ENCODE measurements at regions not wholly inside any gene's neighbourhood (a gene's known extent, or its start where the extent isn't known, plus 50 kb on each side); places are given as distances from the start of the nearest gene placed in this dataset.

DNA sequence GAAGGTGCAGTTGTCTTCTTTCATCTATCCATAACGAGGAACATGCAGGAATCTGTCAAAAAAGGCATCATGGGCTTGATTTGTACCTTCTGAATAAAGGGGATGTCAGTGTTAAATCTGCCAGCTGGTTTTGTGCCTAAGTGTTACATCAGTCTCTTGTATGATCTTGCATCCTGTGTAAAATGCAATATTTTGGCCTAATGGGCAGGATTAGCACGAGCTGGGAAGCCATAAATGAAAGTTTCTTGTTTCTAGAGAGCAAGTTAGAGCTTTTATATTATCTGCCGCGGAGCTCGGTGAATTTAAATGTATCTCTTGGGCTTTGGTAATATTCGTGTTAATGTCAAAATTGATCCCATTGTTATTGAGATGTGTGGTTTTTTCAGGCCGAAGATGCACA is 526.1 kb upstream of the WWC1 start:
- no peak for TF ChIP-seq POLR2A (IDR thresholded peaks at IDR 0.05; ENCODE audit: low read length)
- TF ChIP-seq GATA1 (IDR thresholded peaks at IDR 0.05; ENCODE audit: low read depth, low read length) = no peak
- DNase-seq = no peak

DNA sequence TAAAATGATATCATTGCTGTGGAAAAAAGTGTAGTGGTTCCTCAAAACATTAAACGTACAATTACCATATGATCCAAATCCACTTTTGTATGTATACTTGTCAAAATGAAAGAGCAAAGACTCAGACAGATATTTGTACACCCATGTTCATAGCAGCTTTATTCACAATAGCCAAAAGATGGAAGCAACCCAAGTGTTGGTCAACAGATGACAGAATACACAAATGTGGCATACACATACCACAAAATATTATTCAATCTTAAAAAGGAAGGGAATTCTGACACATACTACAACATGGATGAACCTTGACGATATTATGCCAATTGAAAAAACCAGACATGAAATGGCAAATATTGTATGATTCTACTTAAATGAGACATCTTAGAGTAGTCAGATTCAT is 524.5 kb upstream of the WWC1 start:
- no peak for TF ChIP-seq GATA1 (IDR thresholded peaks at IDR 0.05; ENCODE audit: low read depth, low read length)
- no peak for TF ChIP-seq POLR2A (IDR thresholded peaks at IDR 0.05; ENCODE audit: low read length)
- no peak for DNase-seq

DNA sequence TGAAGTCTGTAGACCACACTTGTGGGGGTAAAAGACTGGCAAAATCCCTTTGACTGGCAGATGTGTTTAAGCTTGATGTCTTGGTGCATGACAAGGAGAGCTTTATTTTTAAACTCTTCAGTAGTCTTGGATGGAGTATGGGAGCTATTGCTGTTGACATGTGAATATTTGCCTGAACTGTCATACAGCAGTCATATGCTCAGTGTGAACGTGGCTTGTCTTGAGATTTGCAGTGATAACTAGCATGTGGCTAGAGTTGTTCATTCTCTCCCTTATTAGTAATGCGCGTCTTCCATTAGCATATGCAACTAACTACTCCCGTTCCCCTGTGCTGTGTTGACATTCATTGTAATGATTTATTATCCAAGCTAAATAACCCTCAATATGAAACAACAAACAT is 523.6 kb upstream of the WWC1 start:
- TF ChIP-seq GATA1 (IDR thresholded peaks at IDR 0.05; ENCODE audit: low read depth, low read length) (no peak), POLR2A (IDR thresholded peaks at IDR 0.05; ENCODE audit: low read length) (no peak)
- no peak for DNase-seq

DNA sequence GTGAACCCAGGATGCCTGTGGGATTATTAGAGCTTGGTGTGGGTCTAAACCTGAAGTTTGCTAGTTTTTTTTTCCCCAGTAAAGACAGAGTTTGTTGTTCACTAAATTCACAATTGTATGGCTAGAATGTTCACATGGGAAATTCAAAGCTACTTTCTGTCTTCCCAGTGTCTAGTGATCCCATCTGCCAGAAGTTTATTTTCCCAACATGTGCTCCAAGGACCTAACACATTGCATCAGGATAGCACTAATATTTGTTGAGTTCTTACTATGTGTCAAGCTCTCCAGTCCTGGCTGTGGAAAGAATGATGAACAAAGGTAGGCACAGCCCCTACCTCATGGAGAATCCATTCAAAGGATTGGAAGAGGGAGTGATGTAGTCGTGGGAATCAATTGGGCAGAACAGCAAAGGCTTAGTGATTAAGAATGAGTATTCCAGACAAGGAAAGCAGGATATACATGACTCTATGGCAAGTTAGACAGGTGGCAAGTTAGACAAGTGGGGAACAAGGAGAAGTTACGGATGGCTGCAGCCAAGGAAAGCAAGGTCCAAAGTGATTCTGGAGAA is 521.5 kb upstream of the WWC1 start:
- no peak for DNase-seq
- no peak for TF ChIP-seq POLR2A (IDR thresholded peaks at IDR 0.05; ENCODE audit: low read length)
- TF ChIP-seq GATA1 (IDR thresholded peaks at IDR 0.05; ENCODE audit: low read depth, low read length) = no peak

DNA sequence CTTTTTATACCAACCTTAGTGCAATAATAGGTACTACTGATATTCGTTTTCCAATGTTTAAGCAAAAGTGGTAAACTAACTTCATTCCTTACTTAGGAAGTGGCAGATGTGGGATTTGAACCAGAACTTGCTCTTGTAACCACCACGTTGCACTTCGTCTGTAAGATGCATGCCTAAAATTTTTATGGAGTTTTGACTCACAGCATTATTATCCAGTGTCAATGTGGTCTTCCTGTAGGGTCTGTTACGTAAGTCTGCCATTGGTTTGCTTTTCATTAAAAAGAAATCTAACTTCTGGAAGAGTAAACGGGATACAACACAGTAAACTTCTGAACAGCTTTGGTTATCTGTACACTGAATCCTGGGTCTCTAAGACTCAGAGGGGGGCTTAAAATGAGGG is 521.0 kb upstream of the WWC1 start:
- no peak for TF ChIP-seq GATA1 (IDR thresholded peaks at IDR 0.05; ENCODE audit: low read depth, low read length)
- no peak for DNase-seq

DNA sequence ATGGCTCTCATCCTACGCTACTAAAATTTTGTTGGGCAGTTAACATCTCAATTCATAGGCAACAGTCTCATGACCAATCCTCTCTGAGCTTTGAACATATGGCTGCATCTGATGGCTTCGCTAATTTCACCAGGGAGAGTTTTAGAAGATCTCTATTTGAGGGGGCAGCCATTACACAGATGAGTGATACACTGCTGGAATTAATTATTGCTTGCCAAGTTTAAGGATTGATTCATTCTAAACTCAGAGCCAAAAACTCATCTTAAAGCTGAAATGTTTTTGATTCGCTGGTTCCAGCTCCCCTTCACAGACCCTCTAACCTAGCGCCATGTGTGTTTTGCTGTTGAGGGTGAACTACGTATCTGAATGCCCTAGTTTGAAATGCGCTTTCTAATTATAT is 519.9 kb upstream of the WWC1 start:
- no peak for DNase-seq

DNA sequence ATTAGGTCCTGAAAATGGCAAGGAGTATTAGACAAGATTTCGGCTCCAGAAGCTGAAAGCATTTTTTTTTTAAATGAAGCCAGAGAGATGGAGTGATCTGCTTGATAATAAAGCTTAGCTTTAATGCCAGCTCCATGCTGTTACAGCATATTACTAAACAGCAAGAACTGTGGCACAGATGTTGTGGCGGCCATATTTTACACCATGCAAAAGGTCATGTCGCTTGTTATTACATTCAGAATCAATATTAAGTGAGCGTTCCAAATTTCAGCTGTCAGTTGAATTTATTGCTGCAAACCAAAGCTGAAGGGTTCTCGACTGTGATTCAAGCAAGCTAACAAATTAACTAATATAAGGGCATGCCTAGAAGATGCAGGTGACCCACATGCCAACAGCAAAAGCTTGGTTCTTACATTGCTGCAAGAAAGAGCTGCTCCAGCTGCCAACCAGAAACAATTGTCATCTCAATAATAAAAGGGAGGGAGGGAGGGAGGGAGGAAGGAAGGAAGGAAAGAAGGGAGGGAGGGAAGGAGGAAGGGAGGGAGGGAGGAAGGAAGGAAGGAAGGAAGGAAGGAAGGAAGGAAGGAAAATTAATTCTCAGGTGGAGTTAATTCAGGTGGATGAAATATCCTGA is 517.7 kb upstream of the WWC1 start:
- DNase-seq = no peak
- no peak for TF ChIP-seq POLR2A (IDR thresholded peaks at IDR 0.05; ENCODE audit: low read length)
- TF ChIP-seq GATA1 (IDR thresholded peaks at IDR 0.05; ENCODE audit: low read depth, low read length) = no peak

More for the DNA sequence above, 519.9 kb upstream of the WWC1 start:
- no peak for TF ChIP-seq POLR2A (IDR thresholded peaks at IDR 0.05; ENCODE audit: low read length)
- no peak for TF ChIP-seq GATA1 (IDR thresholded peaks at IDR 0.05; ENCODE audit: low read depth, low read length)

DNA sequence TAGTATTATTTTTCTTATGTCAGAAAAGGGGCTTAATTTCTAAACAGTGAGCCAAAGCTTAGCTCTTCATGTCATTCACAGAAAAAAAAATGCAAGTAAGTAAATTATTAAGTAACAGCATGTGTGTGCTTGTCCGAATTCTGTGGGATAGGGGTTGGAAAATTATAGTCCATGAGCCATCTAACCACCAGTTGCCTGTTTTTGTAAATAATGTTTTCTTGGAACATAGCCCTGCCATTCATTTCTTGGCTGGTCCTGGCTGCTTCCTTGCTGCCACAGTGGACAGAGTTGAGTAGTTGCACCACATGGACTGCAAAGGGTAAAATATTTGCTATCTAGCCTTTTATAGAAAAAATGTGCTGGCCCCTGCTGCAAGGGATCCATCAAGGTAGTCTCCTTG is 513.7 kb upstream of the WWC1 start:
- no peak for TF ChIP-seq GATA1 (IDR thresholded peaks at IDR 0.05; ENCODE audit: low read depth, low read length)
- TF ChIP-seq POLR2A (IDR thresholded peaks at IDR 0.05; ENCODE audit: low read length) = no peak
- DNase-seq = no peak

DNA sequence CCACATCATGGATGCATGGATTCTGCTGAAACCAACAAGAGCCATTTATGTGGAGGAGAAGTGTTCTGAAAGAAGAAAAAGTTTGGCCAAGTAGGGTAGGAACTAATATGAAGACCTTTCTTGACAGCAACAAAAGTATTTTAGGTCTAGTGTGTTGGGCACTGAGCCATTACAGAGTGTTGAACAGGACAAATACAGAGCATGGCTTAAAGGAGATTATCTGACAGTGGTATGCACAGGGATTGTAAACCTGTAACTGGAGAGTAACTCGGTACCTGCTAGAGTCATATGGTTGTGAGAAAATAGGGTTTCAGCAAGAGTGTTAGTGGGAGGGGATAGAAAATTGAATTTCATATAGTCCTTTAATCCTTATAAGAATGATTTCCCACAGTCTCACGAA is 513.2 kb upstream of the WWC1 start:
- TF ChIP-seq POLR2A (IDR thresholded peaks at IDR 0.05; ENCODE audit: low read length) (no peak), GATA1 (IDR thresholded peaks at IDR 0.05; ENCODE audit: low read depth, low read length) (no peak)
- no peak for DNase-seq

DNA sequence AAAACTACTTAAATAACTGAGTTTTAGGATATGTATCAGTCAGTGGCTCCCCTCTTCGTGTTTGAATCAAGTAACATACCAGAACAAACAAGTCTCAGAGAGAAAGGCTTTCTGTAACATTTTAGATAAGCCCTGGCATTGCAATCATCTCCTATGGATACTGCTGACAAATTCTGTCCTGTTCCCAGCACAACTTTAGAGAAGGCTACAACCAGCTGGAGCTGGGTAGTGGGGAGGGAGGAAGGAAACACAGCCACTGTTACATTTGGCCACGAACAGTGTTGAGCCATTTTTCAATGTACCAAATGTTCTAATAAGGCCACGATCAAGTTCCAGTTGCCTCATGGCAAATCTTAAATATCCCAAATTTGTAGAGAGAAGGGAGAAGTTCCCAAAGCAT is 511.8 kb upstream of the WWC1 start:
- TF ChIP-seq POLR2A (IDR thresholded peaks at IDR 0.05; ENCODE audit: low read length) (no peak), GATA1 (IDR thresholded peaks at IDR 0.05; ENCODE audit: low read depth, low read length) (no peak)
- no peak for DNase-seq

DNA sequence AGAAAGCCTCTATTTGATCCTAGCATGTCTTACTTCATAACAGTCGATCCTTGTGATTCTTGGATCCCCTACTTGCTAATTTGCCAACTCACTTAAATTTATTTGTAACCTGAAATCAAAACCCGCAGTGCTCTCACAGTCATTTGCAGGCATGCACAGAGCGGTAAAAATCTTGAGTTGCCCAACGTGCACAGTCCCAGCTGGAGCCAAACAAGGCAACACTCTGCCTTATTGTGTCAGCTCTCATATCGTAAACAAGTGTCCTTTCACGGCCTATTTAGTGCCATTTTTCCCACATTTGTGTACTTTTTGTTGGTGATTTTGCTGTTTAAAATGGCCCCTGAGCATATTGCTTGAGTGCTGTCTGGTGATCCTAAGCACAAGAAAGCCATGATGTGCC is 511.3 kb upstream of the WWC1 start:
- TF ChIP-seq GATA1 (IDR thresholded peaks at IDR 0.05; ENCODE audit: low read depth, low read length) = no peak
- TF ChIP-seq POLR2A (IDR thresholded peaks at IDR 0.05; ENCODE audit: low read length) = no peak
- no peak for DNase-seq

DNA sequence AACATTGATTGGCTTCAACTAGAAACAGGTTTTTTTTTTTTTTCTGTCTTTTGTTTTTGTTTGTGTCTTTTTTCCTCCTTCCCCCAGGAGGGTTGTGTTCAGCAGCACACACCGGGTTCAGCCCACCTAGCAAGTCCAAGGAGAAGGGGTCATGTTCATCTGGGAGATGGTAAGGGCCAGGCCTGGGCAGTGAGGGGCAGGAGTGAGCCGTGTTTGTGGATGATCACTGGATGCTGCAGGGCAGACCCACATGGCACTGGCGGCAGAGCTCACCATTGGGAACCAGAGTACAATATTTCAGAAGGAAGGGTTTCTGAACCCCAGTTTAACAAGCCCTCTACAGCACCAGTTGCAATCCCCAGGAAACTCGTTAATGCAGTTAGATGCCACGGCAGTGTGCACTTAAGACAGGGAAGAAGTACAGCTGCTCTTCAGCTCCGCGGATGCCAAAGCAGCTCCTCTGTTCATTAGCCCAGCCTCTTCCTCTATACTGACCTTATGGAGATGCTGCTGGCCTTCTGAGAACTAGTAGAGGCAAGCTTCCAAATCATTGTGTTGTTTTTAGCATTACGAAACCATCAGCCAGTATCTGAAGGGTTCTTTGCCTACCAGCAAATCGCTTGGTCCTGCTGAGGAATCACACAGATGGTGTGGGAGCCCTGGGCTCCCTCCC is 508.2 kb upstream of the WWC1 start:
- no peak for DNase-seq
- TF ChIP-seq GATA1 (IDR thresholded peaks at IDR 0.05; ENCODE audit: low read depth, low read length) (no peak), POLR2A (IDR thresholded peaks at IDR 0.05; ENCODE audit: low read length) (no peak)

DNA sequence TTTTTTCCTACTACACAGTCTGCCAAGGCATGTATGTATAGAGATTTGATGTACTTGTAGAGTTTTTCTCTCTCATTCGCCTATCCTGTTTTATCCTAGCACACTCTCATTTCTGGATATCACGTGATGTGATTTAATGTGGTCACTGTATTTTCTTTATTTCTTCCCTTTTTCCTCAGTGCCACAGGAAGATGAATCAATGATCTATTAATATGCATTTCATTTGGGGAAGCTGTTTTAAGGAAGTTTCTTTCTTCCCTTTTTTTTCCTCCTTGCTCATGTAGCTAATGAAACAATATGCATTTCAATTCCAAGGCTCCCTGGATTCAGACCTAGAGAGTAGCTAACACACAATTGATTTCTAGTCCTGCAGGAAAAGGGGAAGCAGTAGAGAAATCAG is 506.3 kb upstream of the WWC1 start:
- TF ChIP-seq POLR2A (IDR thresholded peaks at IDR 0.05; ENCODE audit: low read length) (no peak), GATA1 (IDR thresholded peaks at IDR 0.05; ENCODE audit: low read depth, low read length) (no peak)
- no peak for DNase-seq

DNA sequence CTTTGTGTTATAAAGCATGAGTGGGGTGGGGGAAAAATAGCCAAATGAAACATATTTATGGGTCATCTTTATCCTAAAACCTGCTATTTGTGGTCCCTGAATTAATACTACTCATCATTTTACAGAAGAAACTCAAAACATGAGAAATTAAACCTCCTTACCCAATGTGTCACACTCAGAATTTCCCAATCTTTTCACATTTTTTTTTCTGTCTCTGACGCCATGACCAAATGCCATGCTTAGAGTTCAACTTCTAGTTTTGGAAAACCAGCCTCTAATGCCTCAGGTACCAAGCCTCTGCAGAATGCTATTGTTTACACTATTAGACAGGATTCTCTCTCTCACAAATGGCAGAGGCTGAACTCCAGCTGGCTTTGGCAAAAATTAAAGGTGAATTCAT is 505.5 kb upstream of the WWC1 start:
- no peak for TF ChIP-seq GATA1 (IDR thresholded peaks at IDR 0.05; ENCODE audit: low read depth, low read length)
- no peak for DNase-seq

DNA sequence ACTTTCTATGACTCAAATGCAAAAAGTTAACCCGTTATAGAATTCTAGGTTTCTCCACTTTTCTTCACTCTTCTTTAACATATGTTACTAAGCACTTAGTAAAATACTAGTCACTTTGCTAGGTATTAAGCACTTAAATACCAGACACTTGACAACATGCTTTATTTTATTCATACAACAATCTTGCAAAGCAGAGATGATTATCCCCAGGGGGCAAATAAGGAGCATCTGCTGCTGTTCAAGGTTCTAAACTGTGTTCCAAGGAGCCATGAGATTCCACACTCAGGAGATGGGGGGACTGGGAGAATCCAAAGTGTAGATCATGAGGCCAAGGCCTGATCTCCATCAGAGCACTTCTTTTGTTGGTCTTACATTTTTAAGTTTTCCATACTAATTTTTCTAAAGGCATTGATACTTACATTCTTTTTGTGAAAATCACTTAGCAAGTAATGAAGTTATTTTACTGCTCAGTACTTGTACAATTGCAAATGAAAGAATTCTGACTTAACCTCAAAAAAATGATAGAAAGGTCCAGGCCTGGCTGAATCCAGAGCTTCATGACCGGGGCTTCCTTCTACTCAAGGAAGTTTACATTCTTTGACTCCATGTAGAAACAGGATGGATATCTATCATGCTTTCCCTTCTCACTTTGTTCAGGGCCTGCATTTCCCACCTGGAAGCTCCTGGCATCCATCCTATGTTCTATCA is 504.4 kb upstream of the WWC1 start:
- DNase-seq = no peak
- no peak for TF ChIP-seq POLR2A (IDR thresholded peaks at IDR 0.05; ENCODE audit: low read length)
